Fibroblast of pulmonary artery (primary cell): ENCODE measurements at regions not wholly inside any gene's neighbourhood (a gene's known extent, or its start where the extent isn't known, plus 50 kb on each side); places are given as distances from the start of the nearest gene placed in this dataset.

Source experiments
- DNase-seq: peaks from one replicate; pipeline ENCODE4 v3.0.0-alpha.2; 2010; ENCODE audit warnings: low read depth
- H3K4me3 ChIP-seq: replicated peaks from 2 replicates; pipeline ENCODE4 v1.5.1; 2011; ENCODE audit warnings: low read depth, mild to moderate bottlenecking, control low read depth, low read length, moderate library complexity
- CTCF ChIP-seq: IDR thresholded peaks from 2 replicates; pipeline ENCODE4 v1.5.1; 2011; ENCODE audit warnings: mild to moderate bottlenecking, control low read depth, low read length, inconsistent platforms; ENCODE audit errors: missing control alignments

- H3K4me3 ChIP-seq, result no peak overlapping the region
- TF ChIP-seq CTCF, result no peak
- DNase-seq, result no peak
Observed at GRCh38 chr6:93021235-93021915, 398.0 kb downstream of the EPHA7 start.

GRCh38 chr6:93017626-93018025 lies 401.7 kb downstream of the EPHA7 start:
- H3K4me3 ChIP-seq, result no peak overlapping the region
- DNase-seq, result no peak
- no peak for TF ChIP-seq CTCF

GRCh38 chr6:93017213-93017612 lies 402.1 kb downstream of the EPHA7 start:
- peak; percentile 6 for DNase-seq
- no peak for TF ChIP-seq CTCF
- H3K4me3 ChIP-seq, result no peak overlapping the region

GRCh38 chr6:93013054-93013453 lies 406.3 kb downstream of the EPHA7 start:
- DNase-seq, result no peak
- TF ChIP-seq CTCF, result no peak
- no peak overlapping the region for H3K4me3 ChIP-seq

GRCh38 chr6:93008375-93008774 lies 411.0 kb downstream of the EPHA7 start:
- no peak overlapping the region for H3K4me3 ChIP-seq
- DNase-seq, result no peak
- TF ChIP-seq CTCF, result no peak

GRCh38 chr6:92989656-92990055 lies 429.7 kb downstream of the EPHA7 start:
- no peak for TF ChIP-seq CTCF
- peak; percentile 1 for DNase-seq
- no peak overlapping the region for H3K4me3 ChIP-seq

- no peak for TF ChIP-seq CTCF
- peak; percentile 31 for DNase-seq
- no peak overlapping the region for H3K4me3 ChIP-seq
Observed at GRCh38 chr6:92979281-92979680, 440.1 kb downstream of the EPHA7 start.
